B cell (primary cell): ENCODE measurements at regions not wholly inside any gene's neighbourhood (a gene's known extent, or its start where the extent isn't known, plus 50 kb on each side); places are given as distances from the start of the nearest gene placed in this dataset.

Source experiments
- EZH2 ChIP-seq: IDR thresholded peaks from 2 replicates; pipeline ENCODE4 v1.6.1; 2012; ENCODE audit warnings: borderline replicate concordance, low read depth, mild to moderate bottlenecking, moderate library complexity, low read length; ENCODE audit not compliant: insufficient read depth, poor library complexity, severe bottlenecking
- TF ChIP-seq, protein P1 (sequence below): fragments of 200-600 bp; IDR thresholded peaks from one replicate; pipeline ENCODE4 v1.8.0; 2022; ENCODE audit warnings: antibody characterized with exemption, mild to moderate bottlenecking

DNA sequence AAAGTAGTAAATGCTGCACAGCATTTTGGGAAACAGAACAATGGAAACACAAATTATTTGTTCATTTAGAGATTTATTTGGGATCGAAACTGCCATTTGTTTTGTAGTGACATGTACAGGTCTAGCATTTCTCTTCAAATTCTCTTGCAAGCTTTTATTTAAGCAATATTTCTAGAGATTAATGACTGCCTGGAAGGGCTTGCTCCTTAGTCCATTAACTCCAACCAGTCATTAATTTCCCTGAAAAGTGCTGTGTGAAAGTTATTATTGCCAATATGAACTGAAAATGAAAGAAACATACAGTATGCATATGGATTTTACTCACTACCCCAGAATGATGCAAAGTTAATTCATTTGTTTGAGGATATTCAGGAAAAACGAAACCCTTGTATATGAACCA is 1349.6 kb upstream of the FLRT2 start:
- TF ChIP-seq EZH2: no peak
- TF ChIP-seq, protein P1, sequence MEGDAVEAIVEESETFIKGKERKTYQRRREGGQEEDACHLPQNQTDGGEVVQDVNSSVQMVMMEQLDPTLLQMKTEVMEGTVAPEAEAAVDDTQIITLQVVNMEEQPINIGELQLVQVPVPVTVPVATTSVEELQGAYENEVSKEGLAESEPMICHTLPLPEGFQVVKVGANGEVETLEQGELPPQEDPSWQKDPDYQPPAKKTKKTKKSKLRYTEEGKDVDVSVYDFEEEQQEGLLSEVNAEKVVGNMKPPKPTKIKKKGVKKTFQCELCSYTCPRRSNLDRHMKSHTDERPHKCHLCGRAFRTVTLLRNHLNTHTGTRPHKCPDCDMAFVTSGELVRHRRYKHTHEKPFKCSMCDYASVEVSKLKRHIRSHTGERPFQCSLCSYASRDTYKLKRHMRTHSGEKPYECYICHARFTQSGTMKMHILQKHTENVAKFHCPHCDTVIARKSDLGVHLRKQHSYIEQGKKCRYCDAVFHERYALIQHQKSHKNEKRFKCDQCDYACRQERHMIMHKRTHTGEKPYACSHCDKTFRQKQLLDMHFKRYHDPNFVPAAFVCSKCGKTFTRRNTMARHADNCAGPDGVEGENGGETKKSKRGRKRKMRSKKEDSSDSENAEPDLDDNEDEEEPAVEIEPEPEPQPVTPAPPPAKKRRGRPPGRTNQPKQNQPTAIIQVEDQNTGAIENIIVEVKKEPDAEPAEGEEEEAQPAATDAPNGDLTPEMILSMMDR: no peak
